T-helper 1 cell (primary cell): ENCODE measurements at regions not wholly inside any gene's neighbourhood (a gene's known extent, or its start where the extent isn't known, plus 50 kb on each side); places are given as distances from the start of the nearest gene placed in this dataset.

Experiments used
- DNase-seq, 5 donors: peaks; one replicate each; pipeline ENCODE4 v3.0.0-alpha.2; 2012 to 2020

- DNase-seq, result no peak
These were observed 100.4 kb upstream of the IRF2BP2 start for GRCh38 chr1:234710381-234710780.

GRCh38 chr1:234709473-234710228 lies 99.7 kb upstream of the IRF2BP2 start:
- no peak for DNase-seq

- no peak for DNase-seq
These were observed 98.9 kb upstream of the IRF2BP2 start for GRCh38 chr1:234708700-234709395.

- DNase-seq, result no peak
These were observed 97.7 kb upstream of the IRF2BP2 start for GRCh38 chr1:234707641-234708040.

- DNase-seq, result no peak
These were observed 97.0 kb upstream of the IRF2BP2 start for GRCh38 chr1:234706931-234707330.

- DNase-seq, result no peak
These were observed 96.2 kb upstream of the IRF2BP2 start for GRCh38 chr1:234706199-234706598.

GRCh38 chr1:234705615-234706014 lies 95.6 kb upstream of the IRF2BP2 start:
- DNase-seq, result no peak

GRCh38 chr1:234704106-234704887 lies 94.3 kb upstream of the IRF2BP2 start:
- DNase-seq, result no peak

GRCh38 chr1:234702342-234703000 lies 92.5 kb upstream of the IRF2BP2 start:
- DNase-seq, result no peak

GRCh38 chr1:234701737-234702341 lies 91.9 kb upstream of the IRF2BP2 start:
- no peak for DNase-seq

GRCh38 chr1:234699795-234700665 lies 90.1 kb upstream of the IRF2BP2 start:
- peak in 1 of 5 donors; percentile 19 for DNase-seq

- DNase-seq, result no peak
These were observed 88.7 kb upstream of the IRF2BP2 start for GRCh38 chr1:234698686-234699085.

- DNase-seq, result no peak
These were observed 87.8 kb upstream of the IRF2BP2 start for GRCh38 chr1:234697741-234698140.

- DNase-seq, result no peak
These were observed 87.0 kb upstream of the IRF2BP2 start for GRCh38 chr1:234697015-234697414.

- DNase-seq, result no peak
These were observed 86.2 kb upstream of the IRF2BP2 start for GRCh38 chr1:234696148-234696576.

GRCh38 chr1:234694661-234695060 lies 84.7 kb upstream of the IRF2BP2 start:
- no peak for DNase-seq

- no peak for DNase-seq
These were observed 83.1 kb upstream of the IRF2BP2 start for GRCh38 chr1:234692966-234693580.

- peak in 1 of 5 donors; percentile 8 for DNase-seq
These were observed 81.6 kb upstream of the IRF2BP2 start for GRCh38 chr1:234691567-234691966.

- DNase-seq, result no peak
These were observed 80.9 kb upstream of the IRF2BP2 start for GRCh38 chr1:234690872-234691271.

- no peak for DNase-seq
These were observed 79.3 kb upstream of the IRF2BP2 start for GRCh38 chr1:234689236-234689635.

GRCh38 chr1:234687011-234687410 lies 77.0 kb upstream of the IRF2BP2 start:
- no peak for DNase-seq
